ENCODE measurements at regions not wholly inside any gene's neighbourhood (a gene's known extent, or its start where the extent isn't known, plus 50 kb on each side); places are given as distances from the start of the nearest gene placed in this dataset.

- no peaks in the 10 kb centered on the region for H3K27me3 ChIP-seq (replicated peaks in 1 of 7)
- intact Hi-C loops (cut with DNase I; ENCODE audit: low total_unique reads): no loop called here
- TF ChIP-seq CTCF (IDR thresholded peaks at IDR 0.05 in 8 of 11, conservative IDR thresholded peaks at IDR 0.05 in 3 of 11) (no peak), POLR2AphosphoS5 (IDR thresholded peaks at IDR 0.05) (no peak), POLR2A (IDR thresholded peaks at IDR 0.05) (no peak)
- H3K4me3 ChIP-seq: no peak overlapping the region
- DNase-seq: no peak
- H3K27ac ChIP-seq: no peak overlapping the region
- H3K4me1 ChIP-seq: no peaks in the 10 kb centered on the region
- 78 to 88% (median 85%) methylated on average over 7 to 11 of the region's 11 CpGs for WGBS, 5 donors
- no peaks in the 10 kb centered on the region for H3K36me3 ChIP-seq
- H3K9me3 ChIP-seq: peaks cover 0 to 14% (median 7%) of the 10 kb centered on the region in 8 donors
Observed at GRCh38 chr17:54836723-54837462, 63.8 kb upstream of the TOM1L1 start.

- H3K27ac ChIP-seq: no peak overlapping the region
- intact Hi-C loops (cut with DNase I; ENCODE audit: low total_unique reads): no loop called here
- H3K27me3 ChIP-seq (replicated peaks in 1 of 7): no peaks in the 10 kb centered on the region
- peaks cover 0 to 14% (median 7%) of the 10 kb centered on the region in 8 donors for H3K9me3 ChIP-seq
- no peak overlapping the region for H3K4me3 ChIP-seq
- no peaks in the 10 kb centered on the region for H3K36me3 ChIP-seq
- WGBS, 5 donors: 59 to 81% (median 68%) methylated on average over 3 of the region's 3 CpGs
- H3K4me1 ChIP-seq: no peaks in the 10 kb centered on the region
- no peak for TF ChIP-seq POLR2AphosphoS5 (IDR thresholded peaks at IDR 0.05)
- no peak for DNase-seq
Observed at GRCh38 chr17:54838651-54839421, 61.8 kb upstream of the TOM1L1 start.

GRCh38 chr17:54839447-54839846 lies 61.2 kb upstream of the TOM1L1 start:
- Histone ChIP-seq H3K4me1 (no peaks in the 10 kb centered on the region), H3K4me3 (no peak overlapping the region), H3K9me3 (peaks cover 0 to 14% (median 7%) of the 10 kb centered on the region in 8 donors), H3K27me3 (replicated peaks in 1 of 7) (no peaks in the 10 kb centered on the region), H3K36me3 (no peaks in the 10 kb centered on the region), H3K27ac (no peak overlapping the region)
- DNase-seq: no peak
- intact Hi-C loops (cut with DNase I; ENCODE audit: low total_unique reads): no loop called here
- WGBS, 5 donors: 85 to 97% (median 89%) methylated on average over 1 of the region's 1 CpG
- TF ChIP-seq CTCF (IDR thresholded peaks at IDR 0.05 in 8 of 11, conservative IDR thresholded peaks at IDR 0.05 in 3 of 11) (no peak), POLR2AphosphoS5 (IDR thresholded peaks at IDR 0.05) (no peak), POLR2A (IDR thresholded peaks at IDR 0.05) (no peak)

- intact Hi-C loops (cut with DNase I; ENCODE audit: low total_unique reads): no loop called here
- Histone ChIP-seq H3K27me3 (replicated peaks in 1 of 7) (no peaks in the 10 kb centered on the region), H3K36me3 (no peaks in the 10 kb centered on the region), H3K4me3 (no peak overlapping the region), H3K27ac (no peak overlapping the region), H3K4me1 (no peaks in the 10 kb centered on the region), H3K9me3 (peaks cover 0 to 12% (median 7%) of the 10 kb centered on the region in 8 donors)
- TF ChIP-seq POLR2A (IDR thresholded peaks at IDR 0.05): no peak
- TF ChIP-seq POLR2AphosphoS5 (IDR thresholded peaks at IDR 0.05): no peak
- no peak for TF ChIP-seq CTCF (IDR thresholded peaks at IDR 0.05 in 8 of 11, conservative IDR thresholded peaks at IDR 0.05 in 3 of 11)
- 53 to 79% (median 63%) methylated on average over 4 of the region's 4 CpGs for WGBS, 5 donors
- no peak for DNase-seq
Observed at GRCh38 chr17:54840885-54841591, 59.6 kb upstream of the TOM1L1 start.
